SK-N-MC (cell line): ENCODE measurements at regions not wholly inside any gene's neighbourhood (a gene's known extent, or its start where the extent isn't known, plus 50 kb on each side); places are given as distances from the start of the nearest gene placed in this dataset.

ENCODE experiments used
- EZH2 ChIP-seq: fragments of 200-600 bp; sonication (generic); IDR thresholded peaks from one replicate; pipeline ENCODE4 v1.6.1; 2017; ENCODE audit warnings: antibody characterized with exemption
- POLR2AphosphoS5 ChIP-seq: IDR thresholded peaks from 2 replicates; pipeline ENCODE4 v1.6.1; 2012; ENCODE audit warnings: mild to moderate bottlenecking, low read depth, low read length, borderline replicate concordance

DNA sequence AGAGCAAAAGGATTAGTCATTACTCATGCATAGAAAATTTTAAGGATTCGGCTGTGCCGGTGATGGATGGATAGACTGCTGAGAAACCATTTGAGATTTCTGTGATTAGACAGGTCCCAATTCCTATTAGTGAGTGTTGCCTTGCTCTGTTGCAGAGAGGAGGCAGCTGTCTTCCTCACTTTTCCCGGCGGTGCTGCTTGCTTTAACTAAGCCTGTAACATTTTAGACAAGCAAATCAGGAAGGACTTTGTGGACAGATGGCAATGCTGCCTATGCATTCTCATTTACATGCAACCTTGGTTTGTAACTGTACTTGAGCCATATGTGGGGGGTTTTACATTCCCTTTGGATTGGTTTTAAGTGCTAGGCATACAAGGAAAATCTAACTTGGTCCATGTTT, 1176.3 kb downstream of the CDH18 start:
- no peak for TF ChIP-seq POLR2AphosphoS5
- no peak for TF ChIP-seq EZH2
